HG03457 (cell line): ENCODE measurements at regions not wholly inside any gene's neighbourhood (a gene's known extent, or its start where the extent isn't known, plus 50 kb on each side); places are given as distances from the start of the nearest gene placed in this dataset.

Source experiments
- ATAC-seq: cut with Tn5 transposase; IDR thresholded peaks from one replicate; pipeline ENCODE4 v1.9.1; 2021; ENCODE audit warnings: moderate number of reproducible peaks; ENCODE audit not compliant: unreplicated experiment

GRCh38 chr15:38878926-38879325 is 314.3 kb upstream of the RASGRP1 start:
- no peak for ATAC-seq

- ATAC-seq, result no peak
Measured at GRCh38 chr15:38879909-38880471, 315.4 kb upstream of the RASGRP1 start.

GRCh38 chr15:38882221-38882620 is 317.6 kb upstream of the RASGRP1 start:
- no peak for ATAC-seq

- no peak for ATAC-seq
Measured at GRCh38 chr15:38883987-38884386, 319.4 kb upstream of the RASGRP1 start.

- no peak for ATAC-seq
Measured at GRCh38 chr15:38885001-38885400, 320.4 kb upstream of the RASGRP1 start.

GRCh38 chr15:38885471-38885952 is 320.9 kb upstream of the RASGRP1 start:
- no peak for ATAC-seq

GRCh38 chr15:38886315-38887163 is 321.9 kb upstream of the RASGRP1 start:
- ATAC-seq, result no peak

- ATAC-seq, result no peak
Measured at GRCh38 chr15:38888701-38889221, 324.1 kb upstream of the RASGRP1 start.

GRCh38 chr15:38890194-38890593 is 325.6 kb upstream of the RASGRP1 start:
- ATAC-seq, result no peak

GRCh38 chr15:38893925-38894242 is 329.3 kb upstream of the RASGRP1 start:
- ATAC-seq, result no peak

GRCh38 chr15:38894243-38894948 is 329.8 kb upstream of the RASGRP1 start:
- ATAC-seq, result no peak

GRCh38 chr15:38895326-38896255 is 331.0 kb upstream of the RASGRP1 start:
- ATAC-seq, result no peak

- ATAC-seq, result no peak
Measured at GRCh38 chr15:38896647-38897046, 332.0 kb upstream of the RASGRP1 start.

GRCh38 chr15:38897551-38897950 is 332.9 kb upstream of the RASGRP1 start:
- no peak for ATAC-seq

- no peak for ATAC-seq
Measured at GRCh38 chr15:38898236-38898635, 333.6 kb upstream of the RASGRP1 start.

- no peak for ATAC-seq
Measured at GRCh38 chr15:38899300-38899699, 334.7 kb upstream of the RASGRP1 start.

GRCh38 chr15:38904298-38904697 is 339.7 kb upstream of the RASGRP1 start:
- ATAC-seq, result no peak

- ATAC-seq, result no peak
Measured at GRCh38 chr15:38905632-38906031, 341.0 kb upstream of the RASGRP1 start.

- no peak for ATAC-seq
Measured at GRCh38 chr15:38920966-38921365, 356.4 kb upstream of the RASGRP1 start.

GRCh38 chr15:38921471-38921870 is 356.9 kb upstream of the RASGRP1 start:
- ATAC-seq, result no peak

GRCh38 chr15:38928431-38928830 is 363.8 kb upstream of the RASGRP1 start:
- ATAC-seq, result no peak
